ENCODE measurements at regions not wholly inside any gene's neighbourhood (a gene's known extent, or its start where the extent isn't known, plus 50 kb on each side); places are given as distances from the start of the nearest gene placed in this dataset.

GRCh38 chr7:68243128-68243527, 1246.5 kb downstream of the TYW1 start:
- H3K4me3 ChIP-seq (ENCODE audit: low read depth in 1 of 2, low read length in 2 of 2) = no peak overlapping the region
- H3K4me2 ChIP-seq (ENCODE audit: insufficient read depth, low read length) = no peak overlapping the region
- no peaks in the 10 kb centered on the region for H3K4me1 ChIP-seq (ENCODE audit: insufficient read depth, low read length)
- no peak overlapping the region for H3K27ac ChIP-seq (ENCODE audit: low read length)
- no peak for TF ChIP-seq CTCF (IDR thresholded peaks at IDR 0.05; ENCODE audit: borderline replicate concordance, extremely low read depth, low read length, poor library complexity, severe bottlenecking)
- TF ChIP-seq EZH2 (IDR thresholded peaks at IDR 0.05; ENCODE audit: borderline replicate concordance, low read depth, low read length, severe bottlenecking) = no peak
- no peaks in the 10 kb centered on the region for H3K9me3 ChIP-seq (ENCODE audit: insufficient read depth, low read length, severe bottlenecking)
- H3K27me3 ChIP-seq (ENCODE audit: insufficient read depth, low read length, poor library complexity) = no peaks in the 10 kb centered on the region
- no peaks in the 10 kb centered on the region for H3K79me2 ChIP-seq (ENCODE audit: insufficient read depth, low read length)
- H4K20me1 ChIP-seq (ENCODE audit: insufficient read depth, low read length) = no peaks in the 10 kb centered on the region
- ATAC-seq (ENCODE audit: insufficient read depth, low read depth) (no peak), DNase-seq (no peak)
- H2AFZ ChIP-seq (ENCODE audit: low read depth, low read length) = no peak overlapping the region
- H3K9ac ChIP-seq (ENCODE audit: low read depth, low read length) = no peak overlapping the region
- H3K36me3 ChIP-seq (ENCODE audit: insufficient read depth, low read length) = no peaks in the 10 kb centered on the region

- Histone ChIP-seq H3K79me2 (ENCODE audit: insufficient read depth, low read length) (no peaks in the 10 kb centered on the region), H3K27me3 (ENCODE audit: insufficient read depth, low read length, poor library complexity) (no peaks in the 10 kb centered on the region), H3K4me3 (ENCODE audit: low read depth in 1 of 2, low read length in 2 of 2) (no peak overlapping the region), H3K4me2 (ENCODE audit: insufficient read depth, low read length) (no peak overlapping the region), H4K20me1 (ENCODE audit: insufficient read depth, low read length) (no peaks in the 10 kb centered on the region), H3K27ac (ENCODE audit: low read length) (no peak overlapping the region), H3K36me3 (ENCODE audit: insufficient read depth, low read length) (no peaks in the 10 kb centered on the region), H3K9ac (ENCODE audit: low read depth, low read length) (no peak overlapping the region), H3K4me1 (ENCODE audit: insufficient read depth, low read length) (no peaks in the 10 kb centered on the region), H2AFZ (ENCODE audit: low read depth, low read length) (no peak overlapping the region), H3K9me3 (ENCODE audit: insufficient read depth, low read length, severe bottlenecking) (no peaks in the 10 kb centered on the region)
- ATAC-seq (ENCODE audit: insufficient read depth, low read depth) (no peak), DNase-seq (no peak)
- TF ChIP-seq EZH2 (IDR thresholded peaks at IDR 0.05; ENCODE audit: borderline replicate concordance, low read depth, low read length, severe bottlenecking) = no peak
- no peak for TF ChIP-seq CTCF (IDR thresholded peaks at IDR 0.05; ENCODE audit: borderline replicate concordance, extremely low read depth, low read length, poor library complexity, severe bottlenecking)
Measured at GRCh38 chr7:68244389-68244788, 1247.8 kb downstream of the TYW1 start.

GRCh38 chr7:68245688-68246087, 1249.1 kb downstream of the TYW1 start:
- H3K4me2 ChIP-seq (ENCODE audit: insufficient read depth, low read length) = no peak overlapping the region
- no peaks in the 10 kb centered on the region for H3K4me1 ChIP-seq (ENCODE audit: insufficient read depth, low read length)
- H2AFZ ChIP-seq (ENCODE audit: low read depth, low read length) = no peak overlapping the region
- ATAC-seq (ENCODE audit: insufficient read depth, low read depth) = no peak
- H3K9me3 ChIP-seq (ENCODE audit: insufficient read depth, low read length, severe bottlenecking) = no peaks in the 10 kb centered on the region
- H3K36me3 ChIP-seq (ENCODE audit: insufficient read depth, low read length) = no peaks in the 10 kb centered on the region
- no peaks in the 10 kb centered on the region for H4K20me1 ChIP-seq (ENCODE audit: insufficient read depth, low read length)
- H3K9ac ChIP-seq (ENCODE audit: low read depth, low read length) = no peak overlapping the region
- no peak overlapping the region for H3K27ac ChIP-seq (ENCODE audit: low read length)
- no peak overlapping the region for H3K4me3 ChIP-seq (ENCODE audit: low read depth in 1 of 2, low read length in 2 of 2)
- no peaks in the 10 kb centered on the region for H3K27me3 ChIP-seq (ENCODE audit: insufficient read depth, low read length, poor library complexity)
- H3K79me2 ChIP-seq (ENCODE audit: insufficient read depth, low read length) = no peaks in the 10 kb centered on the region
- TF ChIP-seq EZH2 (IDR thresholded peaks at IDR 0.05; ENCODE audit: borderline replicate concordance, low read depth, low read length, severe bottlenecking) (no peak), CTCF (IDR thresholded peaks at IDR 0.05; ENCODE audit: borderline replicate concordance, extremely low read depth, low read length, poor library complexity, severe bottlenecking) (no peak)
- DNase-seq = no peak

- Histone ChIP-seq H3K9me3 (ENCODE audit: insufficient read depth, low read length, severe bottlenecking) (no peaks in the 10 kb centered on the region), H4K20me1 (ENCODE audit: insufficient read depth, low read length) (no peaks in the 10 kb centered on the region), H3K79me2 (ENCODE audit: insufficient read depth, low read length) (no peaks in the 10 kb centered on the region), H3K27me3 (ENCODE audit: insufficient read depth, low read length, poor library complexity) (no peaks in the 10 kb centered on the region), H3K36me3 (ENCODE audit: insufficient read depth, low read length) (no peaks in the 10 kb centered on the region), H3K9ac (ENCODE audit: low read depth, low read length) (no peak overlapping the region), H3K4me3 (ENCODE audit: low read depth in 1 of 2, low read length in 2 of 2) (no peak overlapping the region), H3K27ac (ENCODE audit: low read length) (no peak overlapping the region), H3K4me2 (ENCODE audit: insufficient read depth, low read length) (no peak overlapping the region), H3K4me1 (ENCODE audit: insufficient read depth, low read length) (no peaks in the 10 kb centered on the region), H2AFZ (ENCODE audit: low read depth, low read length) (no peak overlapping the region)
- TF ChIP-seq CTCF (IDR thresholded peaks at IDR 0.05; ENCODE audit: borderline replicate concordance, extremely low read depth, low read length, poor library complexity, severe bottlenecking) = no peak
- no peak for TF ChIP-seq EZH2 (IDR thresholded peaks at IDR 0.05; ENCODE audit: borderline replicate concordance, low read depth, low read length, severe bottlenecking)
- ATAC-seq (ENCODE audit: insufficient read depth, low read depth) = no peak
- DNase-seq = no peak
Measured at GRCh38 chr7:68246189-68246633, 1249.6 kb downstream of the TYW1 start.

All from DND-41 (cell line).